ENCODE measurements at regions not wholly inside any gene's neighbourhood (a gene's known extent, or its start where the extent isn't known, plus 50 kb on each side); places are given as distances from the start of the nearest gene placed in this dataset.

- TF ChIP-seq EZH2phosphoT487 (IDR thresholded peaks at IDR 0.05; ENCODE audit: borderline replicate concordance) = no peak
- TF ChIP-seq CTCF (conservative IDR thresholded peaks at IDR 0.05; ENCODE audit: low read length) = no peak
- Histone ChIP-seq H3K9me3 (ENCODE audit: insufficient read depth, low read depth, low read length) (no peaks in the 10 kb centered on the region), H3K4me2 (ENCODE audit: low read depth, low read length, poor library complexity, severe bottlenecking) (no peak overlapping the region), H3K27me3 (ENCODE audit: insufficient read depth, low read length, poor library complexity, severe bottlenecking) (no peaks in the 10 kb centered on the region), H3F3A (ENCODE audit: low read depth) (no peaks in the 10 kb centered on the region), H3K4me3 (ENCODE audit: low read length, poor library complexity, severe bottlenecking) (no peak overlapping the region), H3K9ac (ENCODE audit: low read depth, low read length, poor library complexity, severe bottlenecking) (no peak overlapping the region), H3K4me1 (ENCODE audit: insufficient read depth, low read length, poor library complexity, severe bottlenecking) (no peaks in the 10 kb centered on the region), H3K36me3 (ENCODE audit: insufficient read depth, low read length) (no peaks in the 10 kb centered on the region), H4K20me1 (ENCODE audit: insufficient read depth, low read length, poor library complexity, severe bottlenecking) (no peaks in the 10 kb centered on the region), H3K9me2 (replicated peaks; ENCODE audit: low read depth, low read length) (no peaks in the 10 kb centered on the region), H3K79me2 (ENCODE audit: insufficient read depth, low read length) (no peaks in the 10 kb centered on the region), H2AFZ (ENCODE audit: low read length) (no peak overlapping the region)
Observed at GRCh38 chr1:219686171-219686570, 73.3 kb upstream of the ZC3H11B start.

GRCh38 chr1:219682788-219683187 lies 69.9 kb upstream of the ZC3H11B start:
- TF ChIP-seq CTCF (conservative IDR thresholded peaks at IDR 0.05; ENCODE audit: low read length) (no peak), EZH2phosphoT487 (IDR thresholded peaks at IDR 0.05; ENCODE audit: borderline replicate concordance) (no peak)
- Histone ChIP-seq H3K79me2 (ENCODE audit: insufficient read depth, low read length) (no peaks in the 10 kb centered on the region), H3K4me3 (ENCODE audit: low read length, poor library complexity, severe bottlenecking) (no peak overlapping the region), H4K20me1 (ENCODE audit: insufficient read depth, low read length, poor library complexity, severe bottlenecking) (no peaks in the 10 kb centered on the region), H3K9me2 (replicated peaks; ENCODE audit: low read depth, low read length) (no peaks in the 10 kb centered on the region), H2AFZ (ENCODE audit: low read length) (no peak overlapping the region), H3K9ac (ENCODE audit: low read depth, low read length, poor library complexity, severe bottlenecking) (no peak overlapping the region), H3K4me2 (ENCODE audit: low read depth, low read length, poor library complexity, severe bottlenecking) (no peak overlapping the region), H3K4me1 (ENCODE audit: insufficient read depth, low read length, poor library complexity, severe bottlenecking) (no peaks in the 10 kb centered on the region), H3K9me3 (ENCODE audit: insufficient read depth, low read depth, low read length) (no peaks in the 10 kb centered on the region), H3K27me3 (ENCODE audit: insufficient read depth, low read length, poor library complexity, severe bottlenecking) (no peaks in the 10 kb centered on the region), H3F3A (ENCODE audit: low read depth) (no peaks in the 10 kb centered on the region), H3K36me3 (ENCODE audit: insufficient read depth, low read length) (no peaks in the 10 kb centered on the region)

- no peaks in the 10 kb centered on the region for H3K27me3 ChIP-seq (ENCODE audit: insufficient read depth, low read length, poor library complexity, severe bottlenecking)
- H3K4me1 ChIP-seq (ENCODE audit: insufficient read depth, low read length, poor library complexity, severe bottlenecking) = no peaks in the 10 kb centered on the region
- TF ChIP-seq CTCF (conservative IDR thresholded peaks at IDR 0.05; ENCODE audit: low read length) (no peak), EZH2phosphoT487 (IDR thresholded peaks at IDR 0.05; ENCODE audit: borderline replicate concordance) (no peak)
- no peak overlapping the region for H2AFZ ChIP-seq (ENCODE audit: low read length)
- H3K4me3 ChIP-seq (ENCODE audit: low read length, poor library complexity, severe bottlenecking) = no peak overlapping the region
- H3K9me3 ChIP-seq (ENCODE audit: insufficient read depth, low read depth, low read length) = no peaks in the 10 kb centered on the region
- no peak overlapping the region for H3K4me2 ChIP-seq (ENCODE audit: low read depth, low read length, poor library complexity, severe bottlenecking)
- no peaks in the 10 kb centered on the region for H4K20me1 ChIP-seq (ENCODE audit: insufficient read depth, low read length, poor library complexity, severe bottlenecking)
- H3K9ac ChIP-seq (ENCODE audit: low read depth, low read length, poor library complexity, severe bottlenecking) = no peak overlapping the region
- H3K36me3 ChIP-seq (ENCODE audit: insufficient read depth, low read length) = no peaks in the 10 kb centered on the region
- no peaks in the 10 kb centered on the region for H3K79me2 ChIP-seq (ENCODE audit: insufficient read depth, low read length)
- no peaks in the 10 kb centered on the region for H3K9me2 ChIP-seq (replicated peaks; ENCODE audit: low read depth, low read length)
- no peaks in the 10 kb centered on the region for H3F3A ChIP-seq (ENCODE audit: low read depth)
Observed at GRCh38 chr1:219681876-219682275, 69.0 kb upstream of the ZC3H11B start.
